Keratinocyte (primary cell): ENCODE measurements at regions not wholly inside any gene's neighbourhood (a gene's known extent, or its start where the extent isn't known, plus 50 kb on each side); places are given as distances from the start of the nearest gene placed in this dataset.

ENCODE experiments used
- DNase-seq: peaks from one replicate; pipeline ENCODE4 v3.0.0-alpha.2; 2011; ENCODE audit warnings: low read depth, missing footprints, low spot score
- FAIRE-seq: peaks from 2 replicates; lab custom pipeline; 2011; peaks lifted over from hg19 to GRCh38; lab: Jason Lieb, UNC
- H2AFZ ChIP-seq: 2 replicates; pipeline ENCODE4 v1.6.0; 2012; ENCODE audit warnings: low read length, control low read depth, inconsistent platforms; ENCODE audit not compliant: control insufficient read depth
- H3K27ac ChIP-seq: 2 replicates; pipeline ENCODE4 v1.5.1; 2011; ENCODE audit warnings: low read length; ENCODE audit not compliant: control insufficient read depth, insufficient read depth
- H3K27me3 ChIP-seq: 3 replicates; pipeline ENCODE4 v1.6.0; 2011; ENCODE audit warnings: low read length; ENCODE audit not compliant: control insufficient read depth, insufficient read depth; ENCODE audit errors: extremely low read depth
- H3K36me3 ChIP-seq, 2 experiments: 2 replicates in 1 of 2; 3 replicates in 1 of 2; pipeline ENCODE4 v1.5.1; 2011; ENCODE audit warnings: low read length in 2 of 2, mild to moderate bottlenecking in 1 of 2; ENCODE audit not compliant: control insufficient read depth in 2 of 2, insufficient read depth in 2 of 2; ENCODE audit errors: extremely low read depth in 1 of 2
- H3K4me1 ChIP-seq: 3 replicates; pipeline ENCODE4 v1.5.1; 2011; ENCODE audit warnings: low read length; ENCODE audit not compliant: control insufficient read depth, insufficient read depth; ENCODE audit errors: extremely low read depth
- H3K4me2 ChIP-seq: 3 replicates; pipeline ENCODE4 v1.6.0; 2011; ENCODE audit warnings: low read depth, low read length; ENCODE audit not compliant: control insufficient read depth, insufficient read depth; ENCODE audit errors: extremely low read depth
- H3K4me3 ChIP-seq, 3 experiments: fragments of 200-600 bp in 1 of 3; sonication (generic) in 1 of 3; 2 replicates in 2 of 3; 3 replicates in 1 of 3; pipeline ENCODE4 v1.5.1; 2011 to 2016; ENCODE audit warnings: low read length in 3 of 3, mild to moderate bottlenecking in 3 of 3, control low read depth in 2 of 3, inconsistent platforms in 1 of 3, low read depth in 1 of 3, mixed read lengths in 1 of 3, mixed run types in 1 of 3, moderate library complexity in 1 of 3; ENCODE audit not compliant: control insufficient read depth in 2 of 3, insufficient read depth in 2 of 3; ENCODE audit errors: extremely low read depth in 1 of 3
- H3K79me2 ChIP-seq: 2 replicates; pipeline ENCODE4 v1.6.0; 2012; ENCODE audit warnings: low read length; ENCODE audit not compliant: control insufficient read depth, insufficient read depth
- H3K9ac ChIP-seq: 3 replicates; pipeline ENCODE4 v1.6.0; 2011; ENCODE audit warnings: low read length; ENCODE audit not compliant: control insufficient read depth, insufficient read depth; ENCODE audit errors: extremely low read depth
- H3K9me1 ChIP-seq: 3 replicates; pipeline ENCODE4 v1.6.0; 2011; ENCODE audit warnings: low read length; ENCODE audit not compliant: control insufficient read depth, insufficient read depth; ENCODE audit errors: extremely low read depth
- H3K9me3 ChIP-seq: 2 replicates; pipeline ENCODE4 v1.5.1; 2012; ENCODE audit warnings: low read depth, low read length; ENCODE audit not compliant: control insufficient read depth
- H4K20me1 ChIP-seq: 3 replicates; pipeline ENCODE4 v1.6.0; 2011; ENCODE audit warnings: low read length; ENCODE audit not compliant: control insufficient read depth, insufficient read depth; ENCODE audit errors: extremely low read depth
- EZH2 ChIP-seq: IDR thresholded peaks from one replicate; pipeline ENCODE4 v1.6.1; 2012; ENCODE audit warnings: inconsistent platforms, mild to moderate bottlenecking, low read length, moderate library complexity
- dilution Hi-C: fragments of 300-500 bp; cut with MboI; formaldehyde crosslinking; loops from one replicate; pipeline ENCODE4 v1.7.0; 2020; ENCODE audit warnings: low sequenced_read_pairs; ENCODE audit not compliant: extremely low pct_ligation_motif_present
- TF ChIP-seq, protein P1 (sequence below), 3 experiments: IDR thresholded peaks in 1 of 3; conservative IDR thresholded peaks in 1 of 3; optimal IDR thresholded peaks in 1 of 3; 2 replicates in 2 of 3; 3 replicates in 1 of 3; pipeline versions ENCODE3 to v1.5.1; 2011; ENCODE audit warnings: low read length in 3 of 3, mild to moderate bottlenecking in 3 of 3, moderate library complexity in 2 of 3, control low read depth in 1 of 3, inconsistent platforms in 1 of 3; ENCODE audit not compliant: insufficient read depth in 2 of 3; ENCODE audit errors: extremely low read depth in 1 of 3

DNA sequence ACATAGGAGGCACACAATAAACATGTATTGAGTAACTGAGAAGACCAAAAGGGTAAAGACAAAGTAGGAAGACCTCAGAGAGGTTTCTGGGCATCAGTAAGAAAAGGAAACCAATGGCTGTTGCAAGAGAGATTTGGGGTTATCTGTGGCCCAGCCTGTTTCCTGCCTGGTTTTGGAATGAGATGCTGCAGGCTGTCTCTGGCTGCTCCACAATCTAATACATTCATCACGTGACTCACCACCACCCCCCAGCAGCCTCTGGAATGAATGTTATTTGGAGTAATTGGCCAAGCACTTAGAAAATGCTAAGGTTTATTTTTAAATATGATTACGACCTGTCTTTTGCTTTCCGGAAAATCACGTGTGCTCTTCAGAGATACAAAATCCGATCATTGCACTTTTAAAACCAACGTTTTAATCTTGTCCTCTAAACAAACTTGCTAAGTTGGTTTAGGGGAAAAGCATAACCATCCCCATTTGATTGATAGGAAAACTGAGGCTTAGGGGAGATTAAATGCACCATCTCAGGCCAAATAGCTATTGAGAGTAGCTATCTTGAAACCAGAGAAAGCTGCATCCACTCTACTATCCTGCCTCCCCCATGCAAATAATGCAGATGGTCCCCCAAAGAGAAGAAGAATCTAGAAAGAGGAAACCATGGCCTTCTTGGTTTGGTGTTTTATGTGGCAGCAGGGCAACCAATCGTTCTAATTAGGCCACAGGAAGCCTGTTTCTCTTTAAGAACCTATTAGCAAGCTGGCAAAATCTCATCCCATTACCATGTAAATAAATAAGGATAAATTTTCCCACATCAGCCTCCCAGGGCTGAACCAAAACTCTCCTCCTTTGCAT, 151.8 kb upstream of the ADRA1B start:
- Histone ChIP-seq H3K27me3 (no peaks in the 10 kb centered on the region), H3K4me3 (no peak overlapping the region), H3K36me3 (no peaks in the 10 kb centered on the region), H2AFZ (no peak overlapping the region), H3K9me1 (no peaks in the 10 kb centered on the region), H3K79me2 (no peaks in the 10 kb centered on the region), H3K4me1 (peaks cover 8% of the 10 kb centered on the region), H4K20me1 (no peaks in the 10 kb centered on the region), H3K9me3 (no peaks in the 10 kb centered on the region), H3K4me2 (no peak overlapping the region), H3K9ac (no peak overlapping the region), H3K27ac (no peak overlapping the region)
- dilution Hi-C loops, result no loop called here
- no peak for DNase-seq
- TF ChIP-seq EZH2, result no peak
- TF ChIP-seq, protein P1, sequence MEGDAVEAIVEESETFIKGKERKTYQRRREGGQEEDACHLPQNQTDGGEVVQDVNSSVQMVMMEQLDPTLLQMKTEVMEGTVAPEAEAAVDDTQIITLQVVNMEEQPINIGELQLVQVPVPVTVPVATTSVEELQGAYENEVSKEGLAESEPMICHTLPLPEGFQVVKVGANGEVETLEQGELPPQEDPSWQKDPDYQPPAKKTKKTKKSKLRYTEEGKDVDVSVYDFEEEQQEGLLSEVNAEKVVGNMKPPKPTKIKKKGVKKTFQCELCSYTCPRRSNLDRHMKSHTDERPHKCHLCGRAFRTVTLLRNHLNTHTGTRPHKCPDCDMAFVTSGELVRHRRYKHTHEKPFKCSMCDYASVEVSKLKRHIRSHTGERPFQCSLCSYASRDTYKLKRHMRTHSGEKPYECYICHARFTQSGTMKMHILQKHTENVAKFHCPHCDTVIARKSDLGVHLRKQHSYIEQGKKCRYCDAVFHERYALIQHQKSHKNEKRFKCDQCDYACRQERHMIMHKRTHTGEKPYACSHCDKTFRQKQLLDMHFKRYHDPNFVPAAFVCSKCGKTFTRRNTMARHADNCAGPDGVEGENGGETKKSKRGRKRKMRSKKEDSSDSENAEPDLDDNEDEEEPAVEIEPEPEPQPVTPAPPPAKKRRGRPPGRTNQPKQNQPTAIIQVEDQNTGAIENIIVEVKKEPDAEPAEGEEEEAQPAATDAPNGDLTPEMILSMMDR (optimal IDR thresholded peaks at IDR 0.05 in 1 of 3, IDR thresholded peaks at IDR 0.05 in 1 of 3, conservative IDR thresholded peaks at IDR 0.05 in 1 of 3; ENCODE audit: extremely low read depth in 1 of 3, insufficient read depth in 2 of 3, low read length in 3 of 3), result no peak
- no peak for FAIRE-seq

GRCh38 chr5:159765135-159765433, 151.2 kb upstream of the ADRA1B start:
- FAIRE-seq, result no peak
- dilution Hi-C loops, result no loop called here

More at GRCh38 chr5:159765135-159765433, 151.2 kb upstream of the ADRA1B start:
- no peaks in the 10 kb centered on the region for H3K9me3 ChIP-seq
- TF ChIP-seq, protein P1 (optimal IDR thresholded peaks at IDR 0.05 in 1 of 3, IDR thresholded peaks at IDR 0.05 in 1 of 3, conservative IDR thresholded peaks at IDR 0.05 in 1 of 3; ENCODE audit: extremely low read depth in 1 of 3, insufficient read depth in 2 of 3, low read length in 3 of 3), result no peak
- TF ChIP-seq EZH2, result no peak
- H3K27me3 ChIP-seq, result no peaks in the 10 kb centered on the region
- H3K79me2 ChIP-seq, result no peaks in the 10 kb centered on the region
- no peaks in the 10 kb centered on the region for H3K9me1 ChIP-seq
- H3K4me1 ChIP-seq, result peaks cover 8% of the 10 kb centered on the region
- no peak for DNase-seq
- no peaks in the 10 kb centered on the region for H3K36me3 ChIP-seq
- no peak overlapping the region for H2AFZ ChIP-seq
- no peak overlapping the region for H3K4me3 ChIP-seq
- H3K4me2 ChIP-seq, result no peak overlapping the region
- no peak overlapping the region for H3K27ac ChIP-seq
- no peaks in the 10 kb centered on the region for H4K20me1 ChIP-seq
- no peak overlapping the region for H3K9ac ChIP-seq
